Calu3 (cell line): ENCODE measurements at regions not wholly inside any gene's neighbourhood (a gene's known extent, or its start where the extent isn't known, plus 50 kb on each side); places are given as distances from the start of the nearest gene placed in this dataset.

Source experiments
- BruUV-seq: library from RNA; stranded (reverse); fragments of 400-500 nt; replicated peaks from 2 replicates; lab custom pipeline; 2021; lab: Mats Ljungman, UMichigan
- CTCF ChIA-PET: fragments of 300-600 bp; sonication (Branson Sonifier 250); formaldehyde crosslinking; loops from one replicate; lab custom pipeline; 2022; ENCODE audit warnings: antibody characterized with exemption; lab: Charles Lee
- DNase-seq: peaks from one replicate; pipeline ENCODE4 v3.0.0; 2022
- H3K27ac Mint-ChIP-seq: one replicate; pipeline ENCODE4 v1.8.0; 2022; ENCODE audit warnings: mixed read lengths; ENCODE audit not compliant: unreplicated experiment
- H3K27me3 Mint-ChIP-seq: one replicate; pipeline ENCODE4 v1.8.0; 2022; ENCODE audit warnings: mixed read lengths; ENCODE audit not compliant: unreplicated experiment
- H3K36me3 Mint-ChIP-seq: one replicate; pipeline ENCODE4 v1.8.0; 2022; ENCODE audit warnings: mild to moderate bottlenecking, moderate library complexity, mixed read lengths; ENCODE audit not compliant: insufficient read depth, unreplicated experiment
- H3K4me1 Mint-ChIP-seq: one replicate; pipeline ENCODE4 v1.8.0; 2022; ENCODE audit warnings: mild to moderate bottlenecking, low read depth, mixed read lengths; ENCODE audit not compliant: unreplicated experiment
- H3K4me3 Mint-ChIP-seq: one replicate; pipeline ENCODE4 v1.8.0; 2022; ENCODE audit warnings: mild to moderate bottlenecking, low read depth, moderate library complexity, mixed read lengths; ENCODE audit not compliant: unreplicated experiment
- H3K9me3 Mint-ChIP-seq: one replicate; pipeline ENCODE4 v1.8.0; 2022; ENCODE audit warnings: low read depth, mixed read lengths; ENCODE audit not compliant: unreplicated experiment
- CTCF ChIP-seq: fragments of 200-600 bp; IDR thresholded peaks from one replicate; pipeline ENCODE4 v1.8.0; 2022; ENCODE audit warnings: antibody characterized with exemption; ENCODE audit not compliant: unreplicated experiment
- intact Hi-C: fragments of 100-400 bp; cut with micrococcal nuclease; formaldehyde crosslinking; loops from one replicate; pipeline ENCODE4 v1.10.0; 2022; ENCODE audit not compliant: unreplicated experiment

GRCh38 chr5:155934964-155935363 is 392.0 kb upstream of the SGCD start:
- no peak for DNase-seq
- H3K4me1 Mint-ChIP-seq = no peaks in the 10 kb centered on the region
- no peaks in the 10 kb centered on the region for H3K27me3 Mint-ChIP-seq
- no peak for TF ChIP-seq CTCF
- no TSS peak for BruUV-seq
- no peak overlapping the region for H3K27ac Mint-ChIP-seq
- CTCF ChIA-PET = no interaction called here
- H3K9me3 Mint-ChIP-seq = peaks cover 5% of the 10 kb centered on the region
- intact Hi-C loops = no loop called here
- no peaks in the 10 kb centered on the region for H3K36me3 Mint-ChIP-seq
- no peak overlapping the region for H3K4me3 Mint-ChIP-seq

- H3K4me1 Mint-ChIP-seq = no peaks in the 10 kb centered on the region
- H3K4me3 Mint-ChIP-seq = no peak overlapping the region
- no peak for TF ChIP-seq CTCF
- H3K27ac Mint-ChIP-seq = no peak overlapping the region
- DNase-seq = no peak
- CTCF ChIA-PET = no interaction called here
- intact Hi-C loops = no loop called here
- H3K9me3 Mint-ChIP-seq = peaks cover 5% of the 10 kb centered on the region
- H3K36me3 Mint-ChIP-seq = no peaks in the 10 kb centered on the region
- H3K27me3 Mint-ChIP-seq = no peaks in the 10 kb centered on the region
- no TSS peak for BruUV-seq
These were observed 391.2 kb upstream of the SGCD start for GRCh38 chr5:155935723-155936122.

GRCh38 chr5:155936520-155937406 is 390.2 kb upstream of the SGCD start:
- no peak for TF ChIP-seq CTCF
- Mint-ChIP-seq H3K36me3 (no peaks in the 10 kb centered on the region), H3K9me3 (peaks cover 5% of the 10 kb centered on the region), H3K27me3 (no peaks in the 10 kb centered on the region), H3K27ac (no peak overlapping the region), H3K4me3 (no peak overlapping the region), H3K4me1 (no peaks in the 10 kb centered on the region)
- no peak for DNase-seq
- CTCF ChIA-PET = interaction anchor here (0.6 kb wide), 1 partner anchor 1087 kb away, joined by 3 read pairs; no protein-coding TSS in a partner anchor
- BruUV-seq = no TSS peak
- intact Hi-C loops = no loop called here

- no peak overlapping the region for H3K27ac Mint-ChIP-seq
- no peak overlapping the region for H3K4me3 Mint-ChIP-seq
- no TSS peak for BruUV-seq
- H3K4me1 Mint-ChIP-seq = no peaks in the 10 kb centered on the region
- H3K27me3 Mint-ChIP-seq = no peaks in the 10 kb centered on the region
- intact Hi-C loops = no loop called here
- CTCF ChIA-PET = no interaction called here
- DNase-seq = no peak
- no peak for TF ChIP-seq CTCF
- no peaks in the 10 kb centered on the region for H3K36me3 Mint-ChIP-seq
- peaks cover 3% of the 10 kb centered on the region for H3K9me3 Mint-ChIP-seq
These were observed 388.9 kb upstream of the SGCD start for GRCh38 chr5:155938051-155938450.
